ENCODE measurements at regions not wholly inside any gene's neighbourhood (a gene's known extent, or its start where the extent isn't known, plus 50 kb on each side); places are given as distances from the start of the nearest gene placed in this dataset.

DNA sequence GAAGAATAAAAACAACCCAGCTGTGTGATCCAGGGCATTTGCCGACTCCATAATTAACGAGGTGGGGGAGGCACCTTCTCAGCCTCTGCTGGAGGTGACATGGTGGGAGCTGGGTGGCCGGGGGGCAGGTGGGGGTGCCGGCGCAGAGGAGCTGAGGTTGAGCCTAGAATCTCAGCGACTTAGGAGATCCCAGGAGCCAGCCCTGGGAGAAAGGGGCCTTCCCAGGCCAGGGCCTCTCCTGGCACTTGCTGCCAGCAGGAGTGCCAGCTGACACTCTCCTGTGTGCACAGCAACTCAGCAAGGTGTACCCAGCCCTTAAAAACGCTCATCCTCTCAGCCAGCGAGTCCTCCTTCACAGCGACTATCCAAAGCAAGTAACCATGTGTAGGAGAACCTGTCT is 62.8 kb upstream of the FCN1 start:
- ChIA-PET POLR2A (no interaction called here), CTCF (no interaction called here)
- no peak for DNase-seq (ENCODE audit: low read depth, low spot score)
- no peak overlapping the region for H3K4me3 ChIP-seq (ENCODE audit: low read depth, low read length)
- TF ChIP-seq, protein P1, sequence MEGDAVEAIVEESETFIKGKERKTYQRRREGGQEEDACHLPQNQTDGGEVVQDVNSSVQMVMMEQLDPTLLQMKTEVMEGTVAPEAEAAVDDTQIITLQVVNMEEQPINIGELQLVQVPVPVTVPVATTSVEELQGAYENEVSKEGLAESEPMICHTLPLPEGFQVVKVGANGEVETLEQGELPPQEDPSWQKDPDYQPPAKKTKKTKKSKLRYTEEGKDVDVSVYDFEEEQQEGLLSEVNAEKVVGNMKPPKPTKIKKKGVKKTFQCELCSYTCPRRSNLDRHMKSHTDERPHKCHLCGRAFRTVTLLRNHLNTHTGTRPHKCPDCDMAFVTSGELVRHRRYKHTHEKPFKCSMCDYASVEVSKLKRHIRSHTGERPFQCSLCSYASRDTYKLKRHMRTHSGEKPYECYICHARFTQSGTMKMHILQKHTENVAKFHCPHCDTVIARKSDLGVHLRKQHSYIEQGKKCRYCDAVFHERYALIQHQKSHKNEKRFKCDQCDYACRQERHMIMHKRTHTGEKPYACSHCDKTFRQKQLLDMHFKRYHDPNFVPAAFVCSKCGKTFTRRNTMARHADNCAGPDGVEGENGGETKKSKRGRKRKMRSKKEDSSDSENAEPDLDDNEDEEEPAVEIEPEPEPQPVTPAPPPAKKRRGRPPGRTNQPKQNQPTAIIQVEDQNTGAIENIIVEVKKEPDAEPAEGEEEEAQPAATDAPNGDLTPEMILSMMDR (IDR thresholded peaks at IDR 0.05; ENCODE audit: insufficient read depth, low read length, missing control alignments), result no peak

DNA sequence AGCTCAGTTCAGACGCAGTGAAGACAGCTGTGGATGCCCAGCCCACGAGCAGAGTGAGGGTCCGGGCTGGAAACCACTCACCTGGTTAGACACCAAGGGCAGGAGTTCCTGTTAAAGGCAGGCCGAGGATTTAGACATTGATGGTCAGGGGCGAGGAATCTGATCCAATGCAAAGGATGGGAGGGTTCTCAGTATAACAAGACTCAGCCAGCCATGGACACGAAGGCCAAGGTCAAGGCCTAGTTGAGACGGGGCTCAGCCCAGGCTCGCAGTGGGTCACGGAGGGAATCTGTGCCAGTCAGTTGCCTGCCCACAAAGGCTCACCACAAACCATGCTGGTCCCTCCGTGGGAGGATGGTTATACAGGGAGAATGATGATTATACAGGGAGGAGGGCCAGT is 63.3 kb upstream of the FCN1 start:
- no peak for DNase-seq (ENCODE audit: low read depth, low spot score)
- POLR2A ChIA-PET, result no interaction called here
- CTCF ChIA-PET, result no interaction called here
- H3K4me3 ChIP-seq (ENCODE audit: low read depth, low read length), result no peak overlapping the region
- TF ChIP-seq, protein P1 (IDR thresholded peaks at IDR 0.05; ENCODE audit: insufficient read depth, low read length, missing control alignments), result no peak

DNA sequence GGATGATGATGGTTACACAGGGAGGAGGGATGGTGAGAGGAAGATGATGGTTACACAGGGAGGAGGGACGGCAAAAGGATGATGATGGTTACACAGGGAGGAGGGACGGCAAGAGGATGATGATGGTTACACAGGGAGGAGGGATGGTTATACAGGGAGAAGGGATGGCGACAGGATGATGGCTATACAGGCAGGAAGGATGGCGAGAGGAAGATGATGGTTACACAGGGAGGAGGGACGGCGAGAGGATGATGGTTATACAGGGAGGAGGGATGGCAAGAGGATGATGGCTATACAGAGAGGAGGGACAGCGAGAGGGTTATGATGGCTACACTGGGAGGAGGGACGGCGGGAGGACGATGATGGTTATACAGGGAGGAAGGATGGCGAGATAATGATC is 64.1 kb upstream of the FCN1 start:
- ChIA-PET CTCF (no interaction called here), POLR2A (no interaction called here)
- DNase-seq (ENCODE audit: low read depth, low spot score), result no peak
- TF ChIP-seq, protein P1 (IDR thresholded peaks at IDR 0.05; ENCODE audit: insufficient read depth, low read length, missing control alignments), result no peak
- no peak overlapping the region for H3K4me3 ChIP-seq (ENCODE audit: low read depth, low read length)

DNA sequence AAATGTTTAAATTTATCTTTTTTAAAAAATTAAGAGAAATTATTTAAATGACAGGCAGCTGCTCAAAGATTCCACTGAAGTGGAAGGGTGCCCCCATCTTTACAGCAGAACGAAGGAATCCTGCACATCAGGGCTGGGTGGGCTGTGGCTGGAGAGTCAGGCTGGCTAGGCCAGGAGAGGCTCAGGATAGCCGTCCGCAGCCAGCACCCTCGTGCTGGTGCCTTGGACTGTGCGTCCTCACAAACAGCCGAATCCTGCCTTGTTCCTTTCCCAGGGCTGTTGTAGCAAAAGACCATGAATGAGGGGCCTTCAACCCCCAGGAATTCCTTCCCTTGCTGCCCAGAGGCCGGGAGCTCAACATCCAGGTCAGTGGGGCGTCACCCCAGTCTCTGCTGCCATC is 64.6 kb upstream of the FCN1 start:
- TF ChIP-seq, protein P1 (IDR thresholded peaks at IDR 0.05; ENCODE audit: insufficient read depth, low read length, missing control alignments), result no peak
- POLR2A ChIA-PET, result no interaction called here
- CTCF ChIA-PET, result no interaction called here
- DNase-seq (ENCODE audit: low read depth, low spot score), result no peak
- H3K4me3 ChIP-seq (ENCODE audit: low read depth, low read length), result no peak overlapping the region

DNA sequence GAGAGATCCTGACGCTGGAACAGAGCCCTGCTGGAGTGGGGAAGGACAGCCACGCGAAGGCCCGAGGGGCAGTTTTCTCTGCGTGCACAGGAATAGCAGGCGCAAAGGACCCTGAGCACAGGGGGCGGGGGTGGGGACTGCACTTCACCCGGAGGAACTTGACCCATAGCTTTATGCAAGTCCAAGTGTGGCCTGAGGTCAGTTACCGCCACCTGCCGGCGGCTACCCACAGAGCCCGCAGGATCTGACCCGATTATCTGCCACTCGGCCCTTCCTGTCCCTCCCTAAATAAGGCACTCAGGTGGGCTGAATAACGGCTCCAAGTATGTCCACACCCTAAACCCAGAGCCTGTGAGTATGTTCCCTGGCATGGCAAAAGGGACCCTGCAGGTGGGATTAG is 65.4 kb upstream of the FCN1 start:
- DNase-seq (ENCODE audit: low read depth, low spot score), result no peak
- TF ChIP-seq, protein P1 (IDR thresholded peaks at IDR 0.05; ENCODE audit: insufficient read depth, low read length, missing control alignments), result no peak
- no peak overlapping the region for H3K4me3 ChIP-seq (ENCODE audit: low read depth, low read length)
- ChIA-PET POLR2A (no interaction called here), CTCF (no interaction called here)

DNA sequence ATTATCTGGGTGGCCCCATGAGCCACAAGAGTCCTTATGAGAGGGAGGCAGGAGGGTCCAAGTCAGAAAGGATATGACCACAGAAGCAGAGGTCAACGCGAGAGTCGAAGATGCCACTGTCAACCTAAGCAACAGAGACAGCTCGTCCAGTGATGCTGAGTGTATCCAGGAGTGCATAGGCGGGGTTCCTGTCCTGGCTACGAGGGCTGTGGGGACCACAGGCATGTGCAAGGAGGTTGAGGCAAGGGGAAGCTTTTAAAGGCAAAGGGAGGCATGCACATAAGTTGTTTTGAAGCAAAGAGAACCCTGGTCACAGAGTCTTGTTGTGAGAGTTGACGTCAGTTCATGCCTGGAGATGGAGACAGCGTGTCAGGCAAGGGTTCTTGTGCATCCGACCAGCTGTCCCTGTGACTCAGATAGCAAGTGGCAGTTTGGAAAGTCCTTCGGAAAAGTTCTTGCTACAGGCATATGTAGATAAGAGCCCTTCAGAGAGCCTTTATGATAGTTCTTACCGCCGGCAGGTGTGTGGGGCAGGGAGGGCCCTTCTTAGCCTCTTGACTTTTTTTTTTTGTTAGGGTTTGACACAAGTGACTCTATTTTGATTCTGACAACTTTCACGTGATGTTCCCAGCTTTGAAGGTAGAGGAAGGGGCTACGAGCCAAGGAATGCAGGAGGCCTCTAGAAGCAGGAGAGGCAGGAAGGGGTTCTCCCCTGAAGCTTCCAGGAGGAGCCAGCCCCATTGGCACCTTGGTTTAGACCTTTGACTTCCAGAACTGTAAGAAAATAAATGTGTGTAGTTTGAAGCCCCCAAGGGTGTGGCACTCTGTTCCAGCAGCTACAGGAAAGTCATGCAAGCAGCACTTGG is 66.0 kb upstream of the FCN1 start:
- POLR2A ChIA-PET, result no interaction called here
- CTCF ChIA-PET, result no interaction called here

More for the DNA sequence above, 66.0 kb upstream of the FCN1 start:
- H3K4me3 ChIP-seq (ENCODE audit: low read depth, low read length), result no peak overlapping the region
- TF ChIP-seq, protein P1 (IDR thresholded peaks at IDR 0.05; ENCODE audit: insufficient read depth, low read length, missing control alignments), result no peak
- DNase-seq (ENCODE audit: low read depth, low spot score), result no peak
